ENCODE measurements at regions not wholly inside any gene's neighbourhood (a gene's known extent, or its start where the extent isn't known, plus 50 kb on each side); places are given as distances from the start of the nearest gene placed in this dataset.

GRCh38 chr4:116092961-116093360 lies 979.5 kb upstream of the NDST4 start:
- TF ChIP-seq CTCF (conservative IDR thresholded peaks at IDR 0.05; ENCODE audit: low read depth, low read length), result no peak
- no peak overlapping the region for H3K4me3 ChIP-seq (ENCODE audit: low read length)
- DNase-seq (ENCODE audit: low read depth), result no peak

- DNase-seq (ENCODE audit: low read depth), result no peak
- H3K4me3 ChIP-seq (ENCODE audit: low read length), result no peak overlapping the region
- TF ChIP-seq CTCF (conservative IDR thresholded peaks at IDR 0.05; ENCODE audit: low read depth, low read length), result no peak
Measured at GRCh38 chr4:116088771-116089170, 975.4 kb upstream of the NDST4 start.

GRCh38 chr4:116082808-116083366 lies 969.5 kb upstream of the NDST4 start:
- no peak overlapping the region for H3K4me3 ChIP-seq (ENCODE audit: low read length)
- TF ChIP-seq CTCF (conservative IDR thresholded peaks at IDR 0.05; ENCODE audit: low read depth, low read length), result no peak
- no peak for DNase-seq (ENCODE audit: low read depth)

GRCh38 chr4:116073051-116073450 lies 959.6 kb upstream of the NDST4 start:
- TF ChIP-seq CTCF (conservative IDR thresholded peaks at IDR 0.05; ENCODE audit: low read depth, low read length), result no peak
- no peak for DNase-seq (ENCODE audit: low read depth)
- H3K4me3 ChIP-seq (ENCODE audit: low read length), result no peak overlapping the region

GRCh38 chr4:116070283-116070682 lies 956.9 kb upstream of the NDST4 start:
- no peak for DNase-seq (ENCODE audit: low read depth)
- no peak overlapping the region for H3K4me3 ChIP-seq (ENCODE audit: low read length)
- no peak for TF ChIP-seq CTCF (conservative IDR thresholded peaks at IDR 0.05; ENCODE audit: low read depth, low read length)

- no peak for TF ChIP-seq CTCF (conservative IDR thresholded peaks at IDR 0.05; ENCODE audit: low read depth, low read length)
- no peak for DNase-seq (ENCODE audit: low read depth)
- no peak overlapping the region for H3K4me3 ChIP-seq (ENCODE audit: low read length)
Measured at GRCh38 chr4:116066711-116067245, 953.4 kb upstream of the NDST4 start.

GRCh38 chr4:116064331-116064730 lies 950.9 kb upstream of the NDST4 start:
- DNase-seq (ENCODE audit: low read depth), result no peak

More at GRCh38 chr4:116064331-116064730, 950.9 kb upstream of the NDST4 start:
- no peak for TF ChIP-seq CTCF (conservative IDR thresholded peaks at IDR 0.05; ENCODE audit: low read depth, low read length)
- H3K4me3 ChIP-seq (ENCODE audit: low read length), result no peak overlapping the region

Measured in retinal pigment epithelial cell (primary cell).